Renal cortex interstitium (tissue), 11 donors: ENCODE measurements at regions not wholly inside any gene's neighbourhood (a gene's known extent, or its start where the extent isn't known, plus 50 kb on each side); places are given as distances from the start of the nearest gene placed in this dataset.

Experiments used
- DNase-seq, 11 donors: peaks; one replicate each; pipeline ENCODE4 v3.0.0-alpha.2; 2013; ENCODE audit warnings: low read depth in 9 of 11, low spot score in 4 of 11; ENCODE audit errors: extremely low read depth in 1 of 11

GRCh38 chr1:193614817-193615216 lies 428.4 kb upstream of the B3GALT2 start:
- DNase-seq, result no peak

GRCh38 chr1:193614275-193614674 lies 427.9 kb upstream of the B3GALT2 start:
- no peak for DNase-seq

- DNase-seq, result no peak
Observed at GRCh38 chr1:193613041-193613440, 426.6 kb upstream of the B3GALT2 start.

- DNase-seq, result no peak
Observed at GRCh38 chr1:193609592-193609991, 423.2 kb upstream of the B3GALT2 start.

GRCh38 chr1:193607787-193608186 lies 421.4 kb upstream of the B3GALT2 start:
- no peak for DNase-seq

- DNase-seq, result no peak
Observed at GRCh38 chr1:193606035-193606434, 419.6 kb upstream of the B3GALT2 start.

GRCh38 chr1:193602705-193603104 lies 416.3 kb upstream of the B3GALT2 start:
- no peak for DNase-seq

GRCh38 chr1:193593147-193593885 lies 406.9 kb upstream of the B3GALT2 start:
- DNase-seq, result no peak

- no peak for DNase-seq
Observed at GRCh38 chr1:193592317-193592716, 405.9 kb upstream of the B3GALT2 start.

GRCh38 chr1:193590102-193590501 lies 403.7 kb upstream of the B3GALT2 start:
- no peak for DNase-seq

GRCh38 chr1:193589597-193590040 lies 403.2 kb upstream of the B3GALT2 start:
- DNase-seq, result peak in 7 of 11 donors; percentile 4 to 22 (median 15)

GRCh38 chr1:193588311-193589082 lies 402.1 kb upstream of the B3GALT2 start:
- no peak for DNase-seq

- DNase-seq, result no peak
Observed at GRCh38 chr1:193584731-193585239, 398.4 kb upstream of the B3GALT2 start.

- DNase-seq, result no peak
Observed at GRCh38 chr1:193581341-193581740, 394.9 kb upstream of the B3GALT2 start.

- DNase-seq, result no peak
Observed at GRCh38 chr1:193580419-193580818, 394.0 kb upstream of the B3GALT2 start.

- no peak for DNase-seq
Observed at GRCh38 chr1:193579323-193579722, 392.9 kb upstream of the B3GALT2 start.

- no peak for DNase-seq
Observed at GRCh38 chr1:193574913-193575312, 388.5 kb upstream of the B3GALT2 start.

GRCh38 chr1:193569983-193570269 lies 383.5 kb upstream of the B3GALT2 start:
- no peak for DNase-seq

- DNase-seq, result no peak
Observed at GRCh38 chr1:193569096-193569982, 382.9 kb upstream of the B3GALT2 start.

GRCh38 chr1:193568512-193568911 lies 382.1 kb upstream of the B3GALT2 start:
- DNase-seq, result no peak
